GM23338 (cell line): ENCODE measurements at regions not wholly inside any gene's neighbourhood (a gene's known extent, or its start where the extent isn't known, plus 50 kb on each side); places are given as distances from the start of the nearest gene placed in this dataset.

ENCODE experiments used
- ATAC-seq: fragments of 200-7000 bp; cut with Tn5 transposase; 3 replicates; pipeline ENCODE4 v1.9.1; 2020
- DNase-seq: peaks from one replicate; pipeline ENCODE4 v3.0.0-alpha.2; 2015; ENCODE audit warnings: low spot score
- H2AFZ ChIP-seq: fragments of 200-600 bp; sonication (generic); 2 replicates; pipeline ENCODE4 v1.8.0; 2016; ENCODE audit warnings: antibody characterized with exemption, mild to moderate bottlenecking, moderate library complexity
- H3F3A ChIP-seq: fragments of 200-600 bp; sonication (generic); replicated peaks from 2 replicates; pipeline ENCODE4 v1.8.0; 2017; ENCODE audit warnings: antibody characterized with exemption, mixed run types, low read depth
- H3K27ac ChIP-seq: fragments of 200-600 bp; sonication (generic); 2 replicates; pipeline ENCODE4 v1.6.1; 2016; ENCODE audit warnings: low read depth
- H3K27me3 ChIP-seq: fragments of 200-600 bp; sonication (generic); 2 replicates; pipeline ENCODE4 v1.8.0; 2016; ENCODE audit warnings: mild to moderate bottlenecking, mixed run types, moderate library complexity; ENCODE audit not compliant: insufficient read depth
- H3K36me3 ChIP-seq: fragments of 200-600 bp; sonication (generic); 2 replicates; pipeline ENCODE4 v1.8.0; 2016; ENCODE audit warnings: mild to moderate bottlenecking; ENCODE audit not compliant: insufficient read depth
- H3K4me1 ChIP-seq: fragments of 200-600 bp; sonication (generic); 2 replicates; pipeline ENCODE4 v1.8.0; 2016; ENCODE audit warnings: mild to moderate bottlenecking, moderate library complexity; ENCODE audit not compliant: insufficient read depth
- H3K4me2 ChIP-seq: fragments of 200-600 bp; sonication (generic); 2 replicates; pipeline ENCODE4 v1.7.1; 2017; ENCODE audit warnings: mixed run types
- H3K4me3 ChIP-seq: fragments of 200-600 bp; sonication (generic); 2 replicates; pipeline ENCODE4 v1.6.1; 2016; ENCODE audit warnings: mixed run types
- H3K79me2 ChIP-seq: fragments of 200-600 bp; sonication (generic); replicated peaks from 2 replicates; pipeline ENCODE4 v1.8.0; 2017; ENCODE audit warnings: mild to moderate bottlenecking; ENCODE audit not compliant: insufficient read depth
- H3K9me2 ChIP-seq: fragments of 200-600 bp; sonication (generic); 2 replicates; pipeline ENCODE4 v1.8.0; 2017; ENCODE audit not compliant: insufficient read depth
- H4K20me1 ChIP-seq: fragments of 200-600 bp; sonication (generic); replicated peaks from 2 replicates; pipeline ENCODE4 v1.8.0; 2017; ENCODE audit warnings: mild to moderate bottlenecking; ENCODE audit not compliant: insufficient read depth
- H3K27ac Mint-ChIP-seq: 2 replicates; pipeline ENCODE4 v1.8.0; 2020; ENCODE audit warnings: inconsistent platforms, mild to moderate bottlenecking, moderate library complexity, mixed read lengths
- H3K27me3 Mint-ChIP-seq: 3 replicates; pipeline ENCODE4 v1.8.0; 2022; ENCODE audit warnings: low read depth, mild to moderate bottlenecking, moderate library complexity, mixed read lengths, inconsistent platforms; ENCODE audit not compliant: insufficient read depth, poor library complexity
- H3K36me3 Mint-ChIP-seq: 3 replicates; pipeline ENCODE4 v1.8.0; 2021; ENCODE audit warnings: low read depth, mild to moderate bottlenecking, inconsistent platforms, moderate library complexity, mixed read lengths
- H3K4me1 Mint-ChIP-seq: 3 replicates; pipeline ENCODE4 v1.8.0; 2020; ENCODE audit warnings: mild to moderate bottlenecking, inconsistent platforms, mixed read lengths
- H3K4me3 Mint-ChIP-seq: 3 replicates; pipeline ENCODE4 v1.8.0; 2021; ENCODE audit warnings: moderate library complexity, mild to moderate bottlenecking, inconsistent platforms, mixed read lengths
- H3K9me3 Mint-ChIP-seq: 3 replicates; pipeline ENCODE4 v1.8.0; 2020; ENCODE audit warnings: moderate library complexity, mild to moderate bottlenecking, inconsistent platforms, mixed read lengths
- JUNB ChIP-seq: IDR thresholded peaks from one replicate; pipeline ENCODE4 v1.6.1; 2016; ENCODE audit warnings: antibody characterized with exemption; ENCODE audit not compliant: unreplicated experiment
- STAT1 ChIP-seq: IDR thresholded peaks from one replicate; pipeline ENCODE4 v1.6.1; 2016; ENCODE audit warnings: antibody characterized with exemption; ENCODE audit not compliant: unreplicated experiment
- ZNF114 ChIP-seq: fragments of 250-450 bp; sonication (Bioruptor Pico); IDR thresholded peaks from 2 replicates; pipeline ENCODE4 v1.5.0; 2020; ENCODE audit warnings: mild to moderate bottlenecking, moderate library complexity
- ZNF331 ChIP-seq: fragments of 250-450 bp; sonication (Bioruptor Pico); IDR thresholded peaks from 2 replicates; pipeline ENCODE4 v1.5.0; 2020; ENCODE audit warnings: low read depth, mild to moderate bottlenecking, moderate library complexity
- TF ChIP-seq, protein P1 (sequence below): IDR thresholded peaks from 2 replicates; pipeline ENCODE4 v1.6.1; 2016; ENCODE audit warnings: antibody characterized with exemption
- TF ChIP-seq, protein P2 (sequence below): fragments of 250-450 bp; sonication (Bioruptor Pico); IDR thresholded peaks from 2 replicates; pipeline ENCODE4 v1.5.0; 2020; ENCODE audit warnings: mild to moderate bottlenecking, moderate library complexity
- TF ChIP-seq, protein P3 (sequence below): IDR thresholded peaks from one replicate; pipeline ENCODE4 v1.6.1; 2018; ENCODE audit warnings: antibody characterized with exemption; ENCODE audit not compliant: unreplicated experiment

- no peaks in the 10 kb centered on the region for H3K9me2 ChIP-seq
- TF ChIP-seq, protein P1, sequence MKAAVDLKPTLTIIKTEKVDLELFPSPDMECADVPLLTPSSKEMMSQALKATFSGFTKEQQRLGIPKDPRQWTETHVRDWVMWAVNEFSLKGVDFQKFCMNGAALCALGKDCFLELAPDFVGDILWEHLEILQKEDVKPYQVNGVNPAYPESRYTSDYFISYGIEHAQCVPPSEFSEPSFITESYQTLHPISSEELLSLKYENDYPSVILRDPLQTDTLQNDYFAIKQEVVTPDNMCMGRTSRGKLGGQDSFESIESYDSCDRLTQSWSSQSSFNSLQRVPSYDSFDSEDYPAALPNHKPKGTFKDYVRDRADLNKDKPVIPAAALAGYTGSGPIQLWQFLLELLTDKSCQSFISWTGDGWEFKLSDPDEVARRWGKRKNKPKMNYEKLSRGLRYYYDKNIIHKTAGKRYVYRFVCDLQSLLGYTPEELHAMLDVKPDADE, result no peak
- TF ChIP-seq, protein P2, sequence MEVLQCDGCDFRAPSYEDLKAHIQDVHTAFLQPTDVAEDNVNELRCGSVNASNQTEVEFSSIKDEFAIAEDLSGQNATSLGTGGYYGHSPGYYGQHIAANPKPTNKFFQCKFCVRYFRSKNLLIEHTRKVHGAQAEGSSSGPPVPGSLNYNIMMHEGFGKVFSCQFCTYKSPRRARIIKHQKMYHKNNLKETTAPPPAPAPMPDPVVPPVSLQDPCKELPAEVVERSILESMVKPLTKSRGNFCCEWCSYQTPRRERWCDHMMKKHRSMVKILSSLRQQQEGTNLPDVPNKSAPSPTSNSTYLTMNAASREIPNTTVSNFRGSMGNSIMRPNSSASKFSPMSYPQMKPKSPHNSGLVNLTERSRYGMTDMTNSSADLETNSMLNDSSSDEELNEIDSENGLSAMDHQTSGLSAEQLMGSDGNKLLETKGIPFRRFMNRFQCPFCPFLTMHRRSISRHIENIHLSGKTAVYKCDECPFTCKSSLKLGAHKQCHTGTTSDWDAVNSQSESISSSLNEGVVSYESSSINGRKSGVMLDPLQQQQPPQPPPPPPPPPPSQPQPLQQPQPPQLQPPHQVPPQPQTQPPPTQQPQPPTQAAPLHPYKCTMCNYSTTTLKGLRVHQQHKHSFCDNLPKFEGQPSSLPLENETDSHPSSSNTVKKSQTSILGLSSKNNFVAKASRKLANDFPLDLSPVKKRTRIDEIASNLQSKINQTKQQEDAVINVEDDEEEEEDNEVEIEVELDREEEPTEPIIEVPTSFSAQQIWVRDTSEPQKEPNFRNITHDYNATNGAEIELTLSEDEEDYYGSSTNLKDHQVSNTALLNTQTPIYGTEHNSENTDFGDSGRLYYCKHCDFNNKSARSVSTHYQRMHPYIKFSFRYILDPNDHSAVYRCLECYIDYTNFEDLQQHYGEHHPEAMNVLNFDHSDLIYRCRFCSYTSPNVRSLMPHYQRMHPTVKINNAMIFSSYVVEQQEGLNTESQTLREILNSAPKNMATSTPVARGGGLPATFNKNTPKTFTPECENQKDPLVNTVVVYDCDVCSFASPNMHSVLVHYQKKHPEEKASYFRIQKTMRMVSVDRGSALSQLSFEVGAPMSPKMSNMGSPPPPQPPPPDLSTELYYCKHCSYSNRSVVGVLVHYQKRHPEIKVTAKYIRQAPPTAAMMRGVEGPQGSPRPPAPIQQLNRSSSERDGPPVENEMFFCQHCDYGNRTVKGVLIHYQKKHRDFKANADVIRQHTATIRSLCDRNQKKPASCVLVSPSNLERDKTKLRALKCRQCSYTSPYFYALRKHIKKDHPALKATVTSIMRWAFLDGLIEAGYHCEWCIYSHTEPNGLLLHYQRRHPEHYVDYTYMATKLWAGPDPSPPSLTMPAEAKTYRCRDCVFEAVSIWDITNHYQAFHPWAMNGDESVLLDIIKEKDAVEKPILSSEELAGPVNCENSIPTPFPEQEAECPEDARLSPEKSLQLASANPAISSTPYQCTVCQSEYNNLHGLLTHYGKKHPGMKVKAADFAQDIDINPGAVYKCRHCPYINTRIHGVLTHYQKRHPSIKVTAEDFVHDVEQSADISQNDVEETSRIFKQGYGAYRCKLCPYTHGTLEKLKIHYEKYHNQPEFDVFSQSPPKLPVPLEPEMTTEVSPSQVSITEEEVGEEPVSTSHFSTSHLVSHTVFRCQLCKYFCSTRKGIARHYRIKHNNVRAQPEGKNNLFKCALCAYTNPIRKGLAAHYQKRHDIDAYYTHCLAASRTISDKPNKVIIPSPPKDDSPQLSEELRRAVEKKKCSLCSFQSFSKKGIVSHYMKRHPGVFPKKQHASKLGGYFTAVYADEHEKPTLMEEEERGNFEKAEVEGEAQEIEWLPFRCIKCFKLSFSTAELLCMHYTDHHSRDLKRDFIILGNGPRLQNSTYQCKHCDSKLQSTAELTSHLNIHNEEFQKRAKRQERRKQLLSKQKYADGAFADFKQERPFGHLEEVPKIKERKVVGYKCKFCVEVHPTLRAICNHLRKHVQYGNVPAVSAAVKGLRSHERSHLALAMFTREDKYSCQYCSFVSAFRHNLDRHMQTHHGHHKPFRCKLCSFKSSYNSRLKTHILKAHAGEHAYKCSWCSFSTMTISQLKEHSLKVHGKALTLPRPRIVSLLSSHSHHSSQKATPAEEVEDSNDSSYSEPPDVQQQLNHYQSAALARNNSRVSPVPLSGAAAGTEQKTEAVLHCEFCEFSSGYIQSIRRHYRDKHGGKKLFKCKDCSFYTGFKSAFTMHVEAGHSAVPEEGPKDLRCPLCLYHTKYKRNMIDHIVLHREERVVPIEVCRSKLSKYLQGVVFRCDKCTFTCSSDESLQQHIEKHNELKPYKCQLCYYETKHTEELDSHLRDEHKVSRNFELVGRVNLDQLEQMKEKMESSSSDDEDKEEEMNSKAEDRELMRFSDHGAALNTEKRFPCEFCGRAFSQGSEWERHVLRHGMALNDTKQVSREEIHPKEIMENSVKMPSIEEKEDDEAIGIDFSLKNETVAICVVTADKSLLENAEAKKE (CRISPR knock-in tag), result no peak
- TF ChIP-seq JUNB, result no peak
- TF ChIP-seq ZNF114 (CRISPR knock-in tag), result no peak
- no peak for TF ChIP-seq ZNF331
- TF ChIP-seq STAT1, result no peak
- TF ChIP-seq, protein P3, sequence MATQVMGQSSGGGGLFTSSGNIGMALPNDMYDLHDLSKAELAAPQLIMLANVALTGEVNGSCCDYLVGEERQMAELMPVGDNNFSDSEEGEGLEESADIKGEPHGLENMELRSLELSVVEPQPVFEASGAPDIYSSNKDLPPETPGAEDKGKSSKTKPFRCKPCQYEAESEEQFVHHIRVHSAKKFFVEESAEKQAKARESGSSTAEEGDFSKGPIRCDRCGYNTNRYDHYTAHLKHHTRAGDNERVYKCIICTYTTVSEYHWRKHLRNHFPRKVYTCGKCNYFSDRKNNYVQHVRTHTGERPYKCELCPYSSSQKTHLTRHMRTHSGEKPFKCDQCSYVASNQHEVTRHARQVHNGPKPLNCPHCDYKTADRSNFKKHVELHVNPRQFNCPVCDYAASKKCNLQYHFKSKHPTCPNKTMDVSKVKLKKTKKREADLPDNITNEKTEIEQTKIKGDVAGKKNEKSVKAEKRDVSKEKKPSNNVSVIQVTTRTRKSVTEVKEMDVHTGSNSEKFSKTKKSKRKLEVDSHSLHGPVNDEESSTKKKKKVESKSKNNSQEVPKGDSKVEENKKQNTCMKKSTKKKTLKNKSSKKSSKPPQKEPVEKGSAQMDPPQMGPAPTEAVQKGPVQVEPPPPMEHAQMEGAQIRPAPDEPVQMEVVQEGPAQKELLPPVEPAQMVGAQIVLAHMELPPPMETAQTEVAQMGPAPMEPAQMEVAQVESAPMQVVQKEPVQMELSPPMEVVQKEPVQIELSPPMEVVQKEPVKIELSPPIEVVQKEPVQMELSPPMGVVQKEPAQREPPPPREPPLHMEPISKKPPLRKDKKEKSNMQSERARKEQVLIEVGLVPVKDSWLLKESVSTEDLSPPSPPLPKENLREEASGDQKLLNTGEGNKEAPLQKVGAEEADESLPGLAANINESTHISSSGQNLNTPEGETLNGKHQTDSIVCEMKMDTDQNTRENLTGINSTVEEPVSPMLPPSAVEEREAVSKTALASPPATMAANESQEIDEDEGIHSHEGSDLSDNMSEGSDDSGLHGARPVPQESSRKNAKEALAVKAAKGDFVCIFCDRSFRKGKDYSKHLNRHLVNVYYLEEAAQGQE, result no peak
- DNase-seq (no peak), ATAC-seq (no peak)
- H3K27ac Mint-ChIP-seq, result no peak overlapping the region
- H3K4me3 ChIP-seq, result no peak overlapping the region
- H2AFZ ChIP-seq, result no peak overlapping the region
- H3K4me1 ChIP-seq, result no peaks in the 10 kb centered on the region
- no peaks in the 10 kb centered on the region for H3K36me3 ChIP-seq
- no peaks in the 10 kb centered on the region for H3K27me3 ChIP-seq
- peaks cover 5% of the 10 kb centered on the region for H3K9me3 Mint-ChIP-seq
- H3K27ac ChIP-seq, result no peak overlapping the region
- H3K79me2 ChIP-seq, result no peaks in the 10 kb centered on the region
- H3K36me3 Mint-ChIP-seq, result peaks cover 2% of the 10 kb centered on the region; the same call in 1 of the 3 replicates
- no peaks in the 10 kb centered on the region for H3K27me3 Mint-ChIP-seq
- no peaks in the 10 kb centered on the region for H4K20me1 ChIP-seq
- no peaks in the 10 kb centered on the region for H3K4me1 Mint-ChIP-seq
- no peak overlapping the region for H3K4me2 ChIP-seq
- no peaks in the 10 kb centered on the region for H3F3A ChIP-seq
- no peak overlapping the region for H3K4me3 Mint-ChIP-seq
Observed at GRCh38 chr4:126124818-126125217, 810.1 kb downstream of the FAT4 start.
